A549 (cell line): ENCODE measurements at regions not wholly inside any gene's neighbourhood (a gene's known extent, or its start where the extent isn't known, plus 50 kb on each side); places are given as distances from the start of the nearest gene placed in this dataset.

ENCODE experiments used
- ATAC-seq, 2 experiments: fragments of 200-7000 bp in 1 of 2; fragments of >200 bp in 1 of 2; cut with Nextera tagmentation in 1 of 2; cut with Tn5 transposase in 1 of 2; 3 replicates each; pipeline versions ENCODE4 v1.8.0 to v1.9.1; 2018 to 2020; ENCODE audit warnings: mild to moderate bottlenecking in 1 of 2, moderate library complexity in 1 of 2
- CTCF ChIA-PET: fragments of 300-600 bp; sonication (Branson Sonifier 250); formaldehyde crosslinking; extraction: SDS; loops from one replicate; lab custom pipeline; 2021; ENCODE audit warnings: antibody characterized with exemption, inconsistent platforms; lab: Yijun Ruan, JAX
- POLR2A ChIA-PET: fragments of 350-600 bp; formaldehyde crosslinking; extraction: SDS; loops from one replicate; lab custom pipeline; 2021; ENCODE audit warnings: antibody characterized with exemption, inconsistent platforms; lab: Yijun Ruan, JAX
- DNase-seq, 2 experiments: peaks; one replicate each; pipeline versions ENCODE4 v3.0.0 to v3.0.0-alpha.2; 2011 to 2016; ENCODE audit warnings: low read depth in 1 of 2, low spot score in 1 of 2
- FAIRE-seq: peaks from 2 replicates; lab custom pipeline; 2011; peaks lifted over from hg19 to GRCh38; lab: Jason Lieb, UNC
- H3K27ac ChIP-seq, 2 experiments: fragments of >200 bp; sonication (Bioruptor Twin); formaldehyde crosslinking; 3 replicates each; pipeline ENCODE4 v1.5.1; 2016 to 2017
- H3K4me1 ChIP-seq: fragments of >200 bp; sonication (Bioruptor Twin); formaldehyde crosslinking; 3 replicates; pipeline ENCODE4 v1.6.1; 2016
- H3K4me2 ChIP-seq: fragments of >200 bp; sonication (Bioruptor Twin); formaldehyde crosslinking; 3 replicates; pipeline ENCODE4 v1.6.1; 2016
- H3K4me3 ChIP-seq: fragments of >200 bp; sonication (Bioruptor Twin); formaldehyde crosslinking; 3 replicates; pipeline ENCODE4 v1.5.1; 2016
- H3K9me3 ChIP-seq: fragments of >200 bp; sonication (Bioruptor Twin); formaldehyde crosslinking; 3 replicates; pipeline ENCODE4 v1.6.1; 2016
- EHMT2 ChIP-seq: fragments of 200-600 bp; sonication (generic); IDR thresholded peaks from 2 replicates; pipeline ENCODE4 v1.6.1; 2016; ENCODE audit warnings: antibody characterized with exemption, low read depth, mild to moderate bottlenecking, moderate library complexity
- FOSL2 ChIP-seq, 2 experiments: fragments of 450-650 bp in 1 of 2; fragments of >200 bp in 1 of 2; sonication (Bioruptor Twin) in 1 of 2; formaldehyde crosslinking; IDR thresholded peaks; 2 replicates each; pipeline versions ENCODE4 v1.5.0 to v1.6.1; 2016 to 2020; ENCODE audit warnings: mild to moderate bottlenecking in 1 of 2, moderate library complexity in 1 of 2
- GATA3 ChIP-seq: IDR thresholded peaks from 2 replicates; pipeline ENCODE4 v1.6.1; 2012; ENCODE audit warnings: borderline replicate concordance
- HEYL ChIP-seq: fragments of 250-450 bp; sonication (Bioruptor Pico); IDR thresholded peaks from 2 replicates; pipeline ENCODE4 v1.8.0; 2021; ENCODE audit warnings: mild to moderate bottlenecking, moderate library complexity
- JUNB ChIP-seq: fragments of >200 bp; sonication (Bioruptor Twin); formaldehyde crosslinking; IDR thresholded peaks from 2 replicates; pipeline ENCODE4 v1.6.1; 2016
- KDM1A ChIP-seq: fragments of 200-600 bp; sonication (generic); IDR thresholded peaks from 2 replicates; pipeline ENCODE4 v1.6.1; 2016; ENCODE audit warnings: low read depth, mild to moderate bottlenecking
- KDM5A ChIP-seq: fragments of 200-600 bp; sonication (generic); IDR thresholded peaks from 2 replicates; pipeline ENCODE4 v1.6.1; 2016; ENCODE audit warnings: antibody characterized with exemption, mild to moderate bottlenecking
- MAZ ChIP-seq: fragments of 150-350 bp; IDR thresholded peaks from 2 replicates; pipeline ENCODE4 v1.6.1; 2014; ENCODE audit warnings: antibody characterized with exemption, low read depth, low read length, borderline replicate concordance
- NFE2L2 ChIP-seq: fragments of 150-350 bp; conservative IDR thresholded peaks from 2 replicates; pipeline ENCODE4 v1.6.1; 2014; ENCODE audit warnings: low read length
- NR3C1 ChIP-seq: fragments of >200 bp; sonication (Bioruptor Twin); formaldehyde crosslinking; IDR thresholded peaks from 3 replicates; pipeline ENCODE4 v1.6.1; 2017
- POLR2AphosphoS2 ChIP-seq: conservative IDR thresholded peaks from 2 replicates; pipeline ENCODE4 v1.6.1; 2012; ENCODE audit warnings: low read length, improper control_type of control experiment, inconsistent platforms
- RARB ChIP-seq: fragments of 250-450 bp; sonication (Bioruptor Pico); IDR thresholded peaks from 2 replicates; pipeline ENCODE4 v1.8.0; 2021; ENCODE audit warnings: mild to moderate bottlenecking, moderate library complexity
- RFX5 ChIP-seq: fragments of 450-650 bp; IDR thresholded peaks from 2 replicates; pipeline ENCODE4 v1.7.1; 2014; ENCODE audit warnings: antibody characterized with exemption, mild to moderate bottlenecking, moderate library complexity
- TP53 ChIP-seq: fragments of 250-450 bp; sonication (Bioruptor Pico); IDR thresholded peaks from 2 replicates; pipeline ENCODE4 v1.5.0; 2021; ENCODE audit warnings: mild to moderate bottlenecking, moderate library complexity
- ZC3H11A ChIP-seq: fragments of 450-650 bp; IDR thresholded peaks from 2 replicates; pipeline ENCODE4 v1.6.1; 2014; ENCODE audit warnings: antibody characterized with exemption, mild to moderate bottlenecking
- ZFP36 ChIP-seq: fragments of 450-650 bp; IDR thresholded peaks from 2 replicates; pipeline ENCODE4 v1.6.1; 2014; ENCODE audit warnings: borderline replicate concordance; ENCODE audit not compliant: partially characterized antibody
- ZNF302 ChIP-seq: fragments of 250-450 bp; sonication (Bioruptor Pico); IDR thresholded peaks from 2 replicates; pipeline ENCODE4 v1.9.0; 2021; ENCODE audit warnings: inconsistent platforms, mild to moderate bottlenecking, moderate library complexity
- WGBS: methylation state at CpG from one replicate; pipeline ENCODE4 v1.1.6; 2017; ENCODE audit errors: missing lambda C conversion rate; 5-methylcytosine and 5-hydroxymethylcytosine counted together
- TF ChIP-seq, protein P1 (sequence below): fragments of 150-350 bp; IDR thresholded peaks from 2 replicates; pipeline ENCODE4 v1.6.1; 2014; ENCODE audit warnings: low read depth, mild to moderate bottlenecking, low read length
- TF ChIP-seq, protein P2 (sequence below): IDR thresholded peaks from 2 replicates; pipeline ENCODE4 v1.6.1; 2012
- TF ChIP-seq, protein P3 (sequence below): IDR thresholded peaks from 2 replicates; pipeline ENCODE4 v1.6.1; 2012; ENCODE audit warnings: low read depth, borderline replicate concordance
- TF ChIP-seq, protein P4 (sequence below): fragments of 200-600 bp; sonication (generic); IDR thresholded peaks from 2 replicates; pipeline ENCODE4 v1.6.1; 2016; ENCODE audit warnings: antibody characterized with exemption, mild to moderate bottlenecking, moderate library complexity
- TF ChIP-seq, protein P5 (sequence below): fragments of >200 bp; sonication (Bioruptor Twin); formaldehyde crosslinking; IDR thresholded peaks from 3 replicates; pipeline ENCODE4 v1.6.1; 2016
- TF ChIP-seq, protein P6 (sequence below): IDR thresholded peaks from 2 replicates; pipeline ENCODE4 v1.6.1; 2012

DNA sequence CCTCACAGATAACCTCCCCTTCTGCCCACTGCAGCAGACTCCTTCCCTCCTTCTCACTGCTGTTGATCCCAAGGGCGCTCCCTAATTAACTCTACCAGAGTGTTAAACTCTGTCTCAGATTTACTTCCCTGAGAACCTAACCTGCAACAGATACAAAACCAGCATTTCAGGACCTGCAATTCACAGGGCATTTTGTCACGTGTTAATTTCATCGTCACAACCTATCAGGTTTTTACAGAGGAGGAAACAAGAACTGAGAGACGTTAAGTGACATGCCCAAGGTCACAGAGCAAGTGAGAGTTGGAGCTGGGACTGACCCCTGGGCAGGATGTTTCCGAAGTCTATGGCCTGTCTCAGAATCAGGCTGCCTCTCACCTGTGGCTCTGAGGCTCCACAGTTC lies 223.9 kb downstream of the UACA start:
- no peak for TF ChIP-seq NFE2L2
- TF ChIP-seq, protein P1, sequence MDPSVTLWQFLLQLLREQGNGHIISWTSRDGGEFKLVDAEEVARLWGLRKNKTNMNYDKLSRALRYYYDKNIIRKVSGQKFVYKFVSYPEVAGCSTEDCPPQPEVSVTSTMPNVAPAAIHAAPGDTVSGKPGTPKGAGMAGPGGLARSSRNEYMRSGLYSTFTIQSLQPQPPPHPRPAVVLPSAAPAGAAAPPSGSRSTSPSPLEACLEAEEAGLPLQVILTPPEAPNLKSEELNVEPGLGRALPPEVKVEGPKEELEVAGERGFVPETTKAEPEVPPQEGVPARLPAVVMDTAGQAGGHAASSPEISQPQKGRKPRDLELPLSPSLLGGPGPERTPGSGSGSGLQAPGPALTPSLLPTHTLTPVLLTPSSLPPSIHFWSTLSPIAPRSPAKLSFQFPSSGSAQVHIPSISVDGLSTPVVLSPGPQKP = no peak
- no peak for TF ChIP-seq RFX5
- TF ChIP-seq MAZ = no peak
- TF ChIP-seq, all 56 proteins: peak for 0
- no peak overlapping the region for H3K27ac ChIP-seq
- no peak for ATAC-seq
- ChIA-PET CTCF (interaction anchor here (1.0 to 1.9 kb wide), 3 partner anchors 9 to 46 kb away, joined by 3 to 6 read pairs (median 5); no protein-coding TSS in a partner anchor), POLR2A (no interaction called here)
- H3K4me3 ChIP-seq = no peak overlapping the region
- H3K4me1 ChIP-seq = peaks cover 8% of the 10 kb centered on the region
- WGBS = 91% methylated on average over 5 of the region's 5 CpGs
- no peak for FAIRE-seq
- no peaks in the 10 kb centered on the region for H3K9me3 ChIP-seq
- H3K4me2 ChIP-seq = no peak overlapping the region
- DNase-seq = no peak

DNA sequence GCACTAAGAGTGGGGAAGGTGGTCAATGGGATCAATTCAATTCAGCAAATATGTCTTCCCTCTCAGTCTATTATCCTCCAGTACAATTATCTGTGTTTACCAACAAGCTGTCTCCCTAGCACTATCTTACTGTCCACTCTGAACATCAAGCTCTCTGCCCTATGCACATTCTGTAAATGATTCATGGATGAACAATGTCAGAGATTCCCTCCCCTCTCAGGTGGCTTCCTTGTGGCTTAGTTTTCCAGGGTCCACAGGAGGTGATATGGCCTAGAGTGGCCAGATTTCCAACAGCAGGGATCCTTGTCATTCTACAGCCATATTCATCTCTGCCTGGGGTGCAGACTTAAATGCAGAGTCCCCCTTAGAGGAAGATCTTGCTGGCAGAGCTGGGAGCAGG lies 225.1 kb downstream of the UACA start:
- Histone ChIP-seq H3K27ac (peak overlapping the region in 1 of 2 experiments; percentile 46; a peak in 3 of 6 replicates), H3K4me2 (peak overlapping the region; percentile 24; the same call in 2 of the 3 replicates), H3K4me1 (peaks cover 8% of the 10 kb centered on the region), H3K4me3 (no peak overlapping the region), H3K9me3 (no peaks in the 10 kb centered on the region)
- ChIA-PET CTCF (interaction anchor here (0.9 to 2.6 kb wide), 7 partner anchors 8 to 71 kb away, joined by 3 to 6 read pairs (median 6); no protein-coding TSS in a partner anchor), POLR2A (no interaction called here)
- DNase-seq (no peak), ATAC-seq (peak; percentile 41 to 66; a peak in 4 of 6 replicates), FAIRE-seq (no peak)
- TF ChIP-seq NR3C1 (no peak), HEYL (no peak), RARB (no peak), ZFP36 (no peak), NFE2L2 (no peak), ZC3H11A (no peak), ZNF302 (CRISPR knock-in tag) (no peak), EHMT2 (no peak), RFX5 (no peak), TP53 (no peak), KDM5A (no peak)
- TF ChIP-seq, protein P2, sequence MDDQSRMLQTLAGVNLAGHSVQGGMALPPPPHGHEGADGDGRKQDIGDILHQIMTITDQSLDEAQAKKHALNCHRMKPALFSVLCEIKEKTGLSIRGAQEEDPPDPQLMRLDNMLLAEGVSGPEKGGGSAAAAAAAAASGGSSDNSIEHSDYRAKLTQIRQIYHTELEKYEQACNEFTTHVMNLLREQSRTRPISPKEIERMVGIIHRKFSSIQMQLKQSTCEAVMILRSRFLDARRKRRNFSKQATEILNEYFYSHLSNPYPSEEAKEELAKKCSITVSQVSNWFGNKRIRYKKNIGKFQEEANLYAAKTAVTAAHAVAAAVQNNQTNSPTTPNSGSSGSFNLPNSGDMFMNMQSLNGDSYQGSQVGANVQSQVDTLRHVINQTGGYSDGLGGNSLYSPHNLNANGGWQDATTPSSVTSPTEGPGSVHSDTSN = no peak
- TF ChIP-seq, protein P1 = no peak
- TF ChIP-seq, protein P3, sequence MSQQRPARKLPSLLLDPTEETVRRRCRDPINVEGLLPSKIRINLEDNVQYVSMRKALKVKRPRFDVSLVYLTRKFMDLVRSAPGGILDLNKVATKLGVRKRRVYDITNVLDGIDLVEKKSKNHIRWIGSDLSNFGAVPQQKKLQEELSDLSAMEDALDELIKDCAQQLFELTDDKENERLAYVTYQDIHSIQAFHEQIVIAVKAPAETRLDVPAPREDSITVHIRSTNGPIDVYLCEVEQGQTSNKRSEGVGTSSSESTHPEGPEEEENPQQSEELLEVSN = no peak

DNA sequence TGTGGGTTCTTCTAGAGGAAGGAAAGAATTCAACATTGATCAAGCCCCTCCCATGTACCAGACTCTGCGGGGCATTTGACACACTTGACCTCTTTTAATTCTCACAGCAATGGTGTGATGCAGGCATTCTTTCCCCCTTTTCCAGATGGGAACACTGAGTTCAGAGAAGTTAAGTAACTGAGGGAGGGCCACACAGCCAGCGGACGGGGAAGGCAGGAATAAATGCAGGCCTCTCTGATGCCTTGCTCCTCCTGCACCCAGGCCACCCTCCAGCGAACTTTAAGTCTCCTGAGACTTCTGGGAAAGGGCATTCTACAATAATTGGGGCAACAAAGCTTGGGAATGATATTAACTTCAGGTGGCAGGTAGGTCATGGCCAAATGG lies 227.4 kb downstream of the UACA start:
- FAIRE-seq (no peak), ATAC-seq (no peak), DNase-seq (no peak)
- ChIA-PET POLR2A (no interaction called here), CTCF (interaction anchor here (1.2 to 2.6 kb wide), 7 partner anchors 8 to 70 kb away, joined by 3 to 6 read pairs (median 3); no protein-coding TSS in a partner anchor)
- Histone ChIP-seq H3K4me2 (no peak overlapping the region), H3K4me1 (peaks cover 8% of the 10 kb centered on the region), H3K4me3 (no peak overlapping the region), H3K9me3 (no peaks in the 10 kb centered on the region), H3K27ac (no peak overlapping the region)
- 80% methylated on average over 4 of the region's 4 CpGs for WGBS
- TF ChIP-seq JUNB = no peak
- TF ChIP-seq NFE2L2 = no peak
- TF ChIP-seq, protein P4, sequence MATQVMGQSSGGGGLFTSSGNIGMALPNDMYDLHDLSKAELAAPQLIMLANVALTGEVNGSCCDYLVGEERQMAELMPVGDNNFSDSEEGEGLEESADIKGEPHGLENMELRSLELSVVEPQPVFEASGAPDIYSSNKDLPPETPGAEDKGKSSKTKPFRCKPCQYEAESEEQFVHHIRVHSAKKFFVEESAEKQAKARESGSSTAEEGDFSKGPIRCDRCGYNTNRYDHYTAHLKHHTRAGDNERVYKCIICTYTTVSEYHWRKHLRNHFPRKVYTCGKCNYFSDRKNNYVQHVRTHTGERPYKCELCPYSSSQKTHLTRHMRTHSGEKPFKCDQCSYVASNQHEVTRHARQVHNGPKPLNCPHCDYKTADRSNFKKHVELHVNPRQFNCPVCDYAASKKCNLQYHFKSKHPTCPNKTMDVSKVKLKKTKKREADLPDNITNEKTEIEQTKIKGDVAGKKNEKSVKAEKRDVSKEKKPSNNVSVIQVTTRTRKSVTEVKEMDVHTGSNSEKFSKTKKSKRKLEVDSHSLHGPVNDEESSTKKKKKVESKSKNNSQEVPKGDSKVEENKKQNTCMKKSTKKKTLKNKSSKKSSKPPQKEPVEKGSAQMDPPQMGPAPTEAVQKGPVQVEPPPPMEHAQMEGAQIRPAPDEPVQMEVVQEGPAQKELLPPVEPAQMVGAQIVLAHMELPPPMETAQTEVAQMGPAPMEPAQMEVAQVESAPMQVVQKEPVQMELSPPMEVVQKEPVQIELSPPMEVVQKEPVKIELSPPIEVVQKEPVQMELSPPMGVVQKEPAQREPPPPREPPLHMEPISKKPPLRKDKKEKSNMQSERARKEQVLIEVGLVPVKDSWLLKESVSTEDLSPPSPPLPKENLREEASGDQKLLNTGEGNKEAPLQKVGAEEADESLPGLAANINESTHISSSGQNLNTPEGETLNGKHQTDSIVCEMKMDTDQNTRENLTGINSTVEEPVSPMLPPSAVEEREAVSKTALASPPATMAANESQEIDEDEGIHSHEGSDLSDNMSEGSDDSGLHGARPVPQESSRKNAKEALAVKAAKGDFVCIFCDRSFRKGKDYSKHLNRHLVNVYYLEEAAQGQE = no peak
- TF ChIP-seq RARB = no peak
- TF ChIP-seq, protein P1 = no peak
- TF ChIP-seq, protein P5, sequence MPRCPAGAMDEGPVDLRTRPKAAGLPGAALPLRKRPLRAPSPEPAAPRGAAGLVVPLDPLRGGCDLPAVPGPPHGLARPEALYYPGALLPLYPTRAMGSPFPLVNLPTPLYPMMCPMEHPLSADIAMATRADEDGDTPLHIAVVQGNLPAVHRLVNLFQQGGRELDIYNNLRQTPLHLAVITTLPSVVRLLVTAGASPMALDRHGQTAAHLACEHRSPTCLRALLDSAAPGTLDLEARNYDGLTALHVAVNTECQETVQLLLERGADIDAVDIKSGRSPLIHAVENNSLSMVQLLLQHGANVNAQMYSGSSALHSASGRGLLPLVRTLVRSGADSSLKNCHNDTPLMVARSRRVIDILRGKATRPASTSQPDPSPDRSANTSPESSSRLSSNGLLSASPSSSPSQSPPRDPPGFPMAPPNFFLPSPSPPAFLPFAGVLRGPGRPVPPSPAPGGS = no peak
- no peak for TF ChIP-seq KDM1A
- TF ChIP-seq, protein P6, sequence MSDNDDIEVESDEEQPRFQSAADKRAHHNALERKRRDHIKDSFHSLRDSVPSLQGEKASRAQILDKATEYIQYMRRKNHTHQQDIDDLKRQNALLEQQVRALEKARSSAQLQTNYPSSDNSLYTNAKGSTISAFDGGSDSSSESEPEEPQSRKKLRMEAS = no peak
- TF ChIP-seq EHMT2 = no peak
- no peak for TF ChIP-seq GATA3
- no peak for TF ChIP-seq POLR2AphosphoS2
- TF ChIP-seq FOSL2 (IDR thresholded peaks at IDR 0.05) = no peak
- no peak for TF ChIP-seq FOSL2 (CRISPR knock-in tag; IDR thresholded peaks at IDR 0.05)
